OCI-LY7 (cell line): ENCODE measurements at regions not wholly inside any gene's neighbourhood (a gene's known extent, or its start where the extent isn't known, plus 50 kb on each side); places are given as distances from the start of the nearest gene placed in this dataset.

Experiments used
- BruUV-seq: library from RNA; stranded (reverse); fragments of 400-500 nt; replicated peaks from 2 replicates; lab custom pipeline; 2021; lab: Mats Ljungman, UMichigan
- CTCF ChIA-PET: fragments of 300-600 bp; sonication (Branson Sonifier 250); formaldehyde crosslinking; loops from one replicate; lab custom pipeline; 2022; ENCODE audit warnings: antibody characterized with exemption; ENCODE audit not compliant: unreplicated experiment; lab: Charles Lee
- POLR2A ChIA-PET: fragments of 300-600 bp; sonication (Branson Sonifier 250); formaldehyde crosslinking; loops from one replicate; lab custom pipeline; 2022; ENCODE audit warnings: antibody characterized with exemption; lab: Charles Lee
- DNase-seq: peaks from one replicate; pipeline ENCODE4 v3.0.0-alpha.2; 2015; ENCODE audit warnings: low spot score
- H2AFZ ChIP-seq: fragments of 200-600 bp; sonication (generic), shearing (Covaris generic); 2 replicates; pipeline ENCODE4 v1.6.1; 2014; ENCODE audit warnings: mild to moderate bottlenecking, antibody characterized with exemption, low read length, moderate library complexity
- H3K27ac ChIP-seq: fragments of 200-600 bp; sonication (generic); 2 replicates; pipeline ENCODE4 v1.5.1; 2014; ENCODE audit warnings: mixed run types, low read depth, mild to moderate bottlenecking, moderate library complexity, low read length, inconsistent platforms; ENCODE audit not compliant: poor library complexity, severe bottlenecking
- H3K36me3 ChIP-seq: fragments of 200-600 bp; sonication (generic); 2 replicates; pipeline ENCODE4 v1.6.1; 2014; ENCODE audit warnings: mild to moderate bottlenecking, antibody characterized with exemption, low read length, moderate library complexity, mixed read lengths; ENCODE audit not compliant: insufficient read depth
- H3K4me1 ChIP-seq: fragments of 200-600 bp; sonication (generic); 2 replicates; pipeline ENCODE4 v1.5.1; 2014; ENCODE audit warnings: mild to moderate bottlenecking, low read length; ENCODE audit not compliant: insufficient read depth, poor library complexity, severe bottlenecking
- H3K4me2 ChIP-seq: fragments of 200-600 bp; sonication (generic); 2 replicates; pipeline ENCODE4 v1.6.1; 2014; ENCODE audit warnings: mild to moderate bottlenecking, low read length
- H3K4me3 ChIP-seq: fragments of 200-600 bp; sonication (generic); 2 replicates; pipeline ENCODE4 v1.5.1; 2014; ENCODE audit warnings: mild to moderate bottlenecking, low read depth, low read length; ENCODE audit not compliant: poor library complexity, severe bottlenecking
- H3K79me2 ChIP-seq: fragments of 200-600 bp; sonication (generic); 2 replicates; pipeline ENCODE4 v1.6.1; 2016; ENCODE audit warnings: low read depth, mild to moderate bottlenecking, low read length, moderate library complexity, mixed read lengths; ENCODE audit not compliant: insufficient read depth
- H3K9me2 ChIP-seq: fragments of 200-600 bp; sonication (generic); 2 replicates; pipeline ENCODE4 v1.6.1; 2016; ENCODE audit warnings: mild to moderate bottlenecking, low read length, mixed read lengths; ENCODE audit not compliant: insufficient read depth
- H3K9me3 ChIP-seq: fragments of 200-600 bp; sonication (generic); 2 replicates; pipeline ENCODE4 v1.6.1; 2014; ENCODE audit warnings: mild to moderate bottlenecking, mixed run types, low read length, mixed read lengths
- H4K20me1 ChIP-seq: fragments of 200-600 bp; sonication (generic); 2 replicates; pipeline ENCODE4 v1.6.1; 2014; ENCODE audit warnings: mild to moderate bottlenecking, antibody characterized with exemption, low read length, moderate library complexity, mixed read lengths; ENCODE audit not compliant: insufficient read depth
- EZH2phosphoT487 ChIP-seq: fragments of 200-600 bp; sonication (generic); IDR thresholded peaks from 2 replicates; pipeline ENCODE4 v1.6.1; 2018; ENCODE audit warnings: low read depth, borderline replicate concordance, mild to moderate bottlenecking, mixed run types, antibody characterized with exemption, low read length, moderate library complexity, mixed read lengths
- intact Hi-C: fragments of 100-400 bp; cut with micrococcal nuclease; formaldehyde crosslinking; loops from one replicate; pipeline ENCODE4 v1.10.0; 2022; ENCODE audit not compliant: unreplicated experiment
- TF ChIP-seq, protein P1 (sequence below): fragments of 200-600 bp; sonication (generic); conservative IDR thresholded peaks from 2 replicates; pipeline ENCODE4 v1.5.1; 2014; ENCODE audit warnings: mild to moderate bottlenecking, antibody characterized with exemption, low read length, moderate library complexity, mixed read lengths

DNA sequence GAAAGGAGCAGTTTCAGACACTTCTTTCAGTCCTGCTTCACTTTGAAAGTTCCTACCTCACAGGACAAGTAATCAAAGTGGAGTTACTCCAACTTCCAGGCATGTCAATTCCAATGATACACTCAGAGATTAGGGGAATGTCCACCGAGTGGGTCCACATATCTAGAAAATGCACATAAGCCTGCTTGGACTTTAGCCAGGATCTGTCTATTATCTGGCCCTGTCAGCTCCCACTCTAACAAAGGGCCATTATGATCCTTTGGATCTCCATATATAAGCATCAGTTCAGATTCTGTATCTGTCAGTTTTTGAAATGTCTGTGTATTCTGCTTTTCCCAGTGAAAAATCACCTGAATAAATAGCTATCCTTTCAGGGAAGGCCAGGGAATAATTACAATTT is 112.9 kb upstream of the ATXN7L3B start:
- H3K4me1 ChIP-seq, result no peaks in the 10 kb centered on the region
- no peak overlapping the region for H3K4me3 ChIP-seq
- H3K79me2 ChIP-seq, result no peaks in the 10 kb centered on the region
- no peaks in the 10 kb centered on the region for H4K20me1 ChIP-seq
- BruUV-seq, result no TSS peak
- no peaks in the 10 kb centered on the region for H3K9me2 ChIP-seq
- TF ChIP-seq, protein P1, sequence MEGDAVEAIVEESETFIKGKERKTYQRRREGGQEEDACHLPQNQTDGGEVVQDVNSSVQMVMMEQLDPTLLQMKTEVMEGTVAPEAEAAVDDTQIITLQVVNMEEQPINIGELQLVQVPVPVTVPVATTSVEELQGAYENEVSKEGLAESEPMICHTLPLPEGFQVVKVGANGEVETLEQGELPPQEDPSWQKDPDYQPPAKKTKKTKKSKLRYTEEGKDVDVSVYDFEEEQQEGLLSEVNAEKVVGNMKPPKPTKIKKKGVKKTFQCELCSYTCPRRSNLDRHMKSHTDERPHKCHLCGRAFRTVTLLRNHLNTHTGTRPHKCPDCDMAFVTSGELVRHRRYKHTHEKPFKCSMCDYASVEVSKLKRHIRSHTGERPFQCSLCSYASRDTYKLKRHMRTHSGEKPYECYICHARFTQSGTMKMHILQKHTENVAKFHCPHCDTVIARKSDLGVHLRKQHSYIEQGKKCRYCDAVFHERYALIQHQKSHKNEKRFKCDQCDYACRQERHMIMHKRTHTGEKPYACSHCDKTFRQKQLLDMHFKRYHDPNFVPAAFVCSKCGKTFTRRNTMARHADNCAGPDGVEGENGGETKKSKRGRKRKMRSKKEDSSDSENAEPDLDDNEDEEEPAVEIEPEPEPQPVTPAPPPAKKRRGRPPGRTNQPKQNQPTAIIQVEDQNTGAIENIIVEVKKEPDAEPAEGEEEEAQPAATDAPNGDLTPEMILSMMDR, result no peak
- no peak for TF ChIP-seq EZH2phosphoT487
- H2AFZ ChIP-seq, result no peak overlapping the region
- no peak for DNase-seq
- H3K9me3 ChIP-seq, result no peaks in the 10 kb centered on the region
- POLR2A ChIA-PET, result no interaction called here
- CTCF ChIA-PET, result no interaction called here
- no peak overlapping the region for H3K4me2 ChIP-seq
- intact Hi-C loops, result no loop called here
- no peaks in the 10 kb centered on the region for H3K36me3 ChIP-seq
- H3K27ac ChIP-seq, result no peak overlapping the region

DNA sequence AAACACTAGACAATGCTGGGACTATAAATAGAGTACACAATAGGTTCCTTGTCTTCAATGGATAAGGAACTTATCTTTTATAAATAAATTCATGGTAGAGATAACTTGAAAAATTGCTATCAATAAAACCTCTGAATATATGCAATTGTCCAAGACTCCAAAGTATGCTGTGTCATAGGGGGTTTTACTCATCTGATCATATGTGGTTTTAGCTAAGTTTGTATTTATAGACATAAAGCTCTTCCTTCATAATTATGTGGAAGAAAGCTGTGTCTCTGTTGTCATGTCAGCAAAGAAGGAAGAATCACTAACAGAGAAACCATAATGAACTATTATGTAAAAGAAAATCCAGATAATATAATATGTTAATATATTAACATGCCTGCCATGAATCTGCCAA is 111.5 kb upstream of the ATXN7L3B start:
- TF ChIP-seq, protein P1, result no peak
- no peak for TF ChIP-seq EZH2phosphoT487
- Histone ChIP-seq H3K4me2 (no peak overlapping the region), H3K9me2 (no peaks in the 10 kb centered on the region), H4K20me1 (no peaks in the 10 kb centered on the region), H3K9me3 (no peaks in the 10 kb centered on the region), H3K36me3 (no peaks in the 10 kb centered on the region), H3K4me3 (no peak overlapping the region), H2AFZ (no peak overlapping the region), H3K27ac (no peak overlapping the region), H3K79me2 (no peaks in the 10 kb centered on the region), H3K4me1 (no peaks in the 10 kb centered on the region)
- ChIA-PET CTCF (no interaction called here), POLR2A (no interaction called here)
- no TSS peak for BruUV-seq
- no peak for DNase-seq
- intact Hi-C loops, result no loop called here

DNA sequence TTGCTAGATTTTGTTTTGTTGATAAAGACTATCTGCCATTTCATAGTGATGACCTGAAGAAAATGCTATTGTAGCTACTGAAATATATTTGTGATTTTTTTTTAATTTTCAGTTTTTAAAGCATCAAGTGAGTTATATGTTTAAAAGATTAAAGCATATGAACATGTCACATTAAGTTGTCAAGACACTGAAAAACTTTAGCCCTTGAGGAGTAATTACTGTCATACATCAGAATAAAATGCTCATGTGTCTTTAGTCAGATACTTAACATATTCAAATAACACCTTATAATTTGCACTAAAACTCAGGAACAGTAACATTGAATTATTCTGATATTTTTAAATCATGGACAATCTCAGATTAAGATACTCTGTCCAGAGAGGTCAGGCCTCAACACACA is 108.1 kb upstream of the ATXN7L3B start:
- POLR2A ChIA-PET, result interaction anchor here (0.7 kb wide), 1 partner anchor 231 kb away, joined by 4 read pairs; no protein-coding TSS in a partner anchor
- H3K36me3 ChIP-seq, result no peaks in the 10 kb centered on the region
- no TSS peak for BruUV-seq
- H3K4me1 ChIP-seq, result no peaks in the 10 kb centered on the region
- no peaks in the 10 kb centered on the region for H3K79me2 ChIP-seq
- H3K4me3 ChIP-seq, result no peak overlapping the region
- intact Hi-C loops, result no loop called here
- no peak overlapping the region for H2AFZ ChIP-seq
- no peaks in the 10 kb centered on the region for H3K9me3 ChIP-seq
- no peak overlapping the region for H3K4me2 ChIP-seq
- no peak for TF ChIP-seq EZH2phosphoT487
- TF ChIP-seq, protein P1, result no peak
- CTCF ChIA-PET, result no interaction called here
- no peak for DNase-seq
- no peak overlapping the region for H3K27ac ChIP-seq
- no peaks in the 10 kb centered on the region for H3K9me2 ChIP-seq
- no peaks in the 10 kb centered on the region for H4K20me1 ChIP-seq
